Stomach (tissue), 4 donors: ENCODE measurements at regions not wholly inside any gene's neighbourhood (a gene's known extent, or its start where the extent isn't known, plus 50 kb on each side); places are given as distances from the start of the nearest gene placed in this dataset.

Source experiments
- EP300 ChIP-seq: sonication (generic); formaldehyde crosslinking; IDR thresholded peaks from one replicate; pipeline ENCODE4 v1.6.1; 2017; ENCODE audit warnings: antibody characterized with exemption
- POLR2A ChIP-seq, 4 donors: fragments of 450-650 bp; IDR thresholded peaks; one replicate each; pipeline ENCODE4 v1.6.1; 2016; ENCODE audit warnings: antibody characterized with exemption in 4 of 4, control low read depth in 2 of 4, mild to moderate bottlenecking in 1 of 4, moderate library complexity in 1 of 4
- TF ChIP-seq, protein P1 (sequence below), 7 experiments: fragments of 450-650 bp in 4 of 7; fragments of 200-600 bp in 3 of 7; sonication (generic) in 3 of 7; IDR thresholded peaks; one replicate each; pipeline ENCODE4 v1.5.1; 2016 to 2019; ENCODE audit warnings: antibody characterized with exemption in 7 of 7, control low read depth in 2 of 7, mild to moderate bottlenecking in 1 of 7

DNA sequence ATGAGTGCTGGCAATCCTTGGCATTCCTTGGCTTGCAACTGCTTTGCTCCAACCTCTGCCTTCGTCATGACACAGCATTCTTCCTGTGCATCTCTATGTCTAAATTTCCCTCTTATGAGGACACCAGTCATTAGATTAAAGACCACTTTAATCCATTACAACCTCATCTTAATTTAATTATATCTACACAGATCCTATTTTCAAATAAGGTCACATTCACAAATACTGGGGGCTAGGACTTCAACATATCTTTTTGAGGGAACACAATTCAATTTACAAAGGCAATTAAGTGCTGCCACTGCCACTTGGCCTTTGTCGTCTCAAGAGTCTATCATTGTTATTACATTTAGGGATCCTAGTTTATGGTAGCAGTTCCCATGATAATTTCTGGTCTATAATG is 163.7 kb upstream of the PPP1R2C start:
- TF ChIP-seq, protein P1, sequence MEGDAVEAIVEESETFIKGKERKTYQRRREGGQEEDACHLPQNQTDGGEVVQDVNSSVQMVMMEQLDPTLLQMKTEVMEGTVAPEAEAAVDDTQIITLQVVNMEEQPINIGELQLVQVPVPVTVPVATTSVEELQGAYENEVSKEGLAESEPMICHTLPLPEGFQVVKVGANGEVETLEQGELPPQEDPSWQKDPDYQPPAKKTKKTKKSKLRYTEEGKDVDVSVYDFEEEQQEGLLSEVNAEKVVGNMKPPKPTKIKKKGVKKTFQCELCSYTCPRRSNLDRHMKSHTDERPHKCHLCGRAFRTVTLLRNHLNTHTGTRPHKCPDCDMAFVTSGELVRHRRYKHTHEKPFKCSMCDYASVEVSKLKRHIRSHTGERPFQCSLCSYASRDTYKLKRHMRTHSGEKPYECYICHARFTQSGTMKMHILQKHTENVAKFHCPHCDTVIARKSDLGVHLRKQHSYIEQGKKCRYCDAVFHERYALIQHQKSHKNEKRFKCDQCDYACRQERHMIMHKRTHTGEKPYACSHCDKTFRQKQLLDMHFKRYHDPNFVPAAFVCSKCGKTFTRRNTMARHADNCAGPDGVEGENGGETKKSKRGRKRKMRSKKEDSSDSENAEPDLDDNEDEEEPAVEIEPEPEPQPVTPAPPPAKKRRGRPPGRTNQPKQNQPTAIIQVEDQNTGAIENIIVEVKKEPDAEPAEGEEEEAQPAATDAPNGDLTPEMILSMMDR (IDR thresholded peaks at IDR 0.05): no peak
- TF ChIP-seq POLR2A (IDR thresholded peaks at IDR 0.05) (no peak), EP300 (no peak)
